GM10248 (cell line): ENCODE measurements at regions not wholly inside any gene's neighbourhood (a gene's known extent, or its start where the extent isn't known, plus 50 kb on each side); places are given as distances from the start of the nearest gene placed in this dataset.
"Not testable (repeated sequence)": the region's sequence is repeated elsewhere in the genome, so short reads cannot be mapped to it uniquely, and the experiment has no call there.

Experiments used
- CTCF ChIA-PET: fragments of 300-600 bp; sonication (Branson Sonifier 250); formaldehyde crosslinking; extraction: SDS; loops from one replicate; lab custom pipeline; 2021; ENCODE audit warnings: antibody characterized with exemption; lab: Yijun Ruan, JAX
- POLR2A ChIA-PET: fragments of 350-650 bp; sonication (Branson Sonifier 250); formaldehyde crosslinking; extraction: SDS; loops from one replicate; lab custom pipeline; 2020; ENCODE audit warnings: antibody characterized with exemption; lab: Yijun Ruan, JAX
- DNase-seq: peaks from one replicate; pipeline ENCODE4 v3.0.0; 2012; ENCODE audit errors: extremely low spot score
- TF ChIP-seq, protein P1 (sequence below): IDR thresholded peaks from 2 replicates; pipeline ENCODE4 v1.5.1; 2012; ENCODE audit warnings: mild to moderate bottlenecking, low read depth; ENCODE audit errors: extremely low read depth, missing control alignments, control extremely low read depth

DNA sequence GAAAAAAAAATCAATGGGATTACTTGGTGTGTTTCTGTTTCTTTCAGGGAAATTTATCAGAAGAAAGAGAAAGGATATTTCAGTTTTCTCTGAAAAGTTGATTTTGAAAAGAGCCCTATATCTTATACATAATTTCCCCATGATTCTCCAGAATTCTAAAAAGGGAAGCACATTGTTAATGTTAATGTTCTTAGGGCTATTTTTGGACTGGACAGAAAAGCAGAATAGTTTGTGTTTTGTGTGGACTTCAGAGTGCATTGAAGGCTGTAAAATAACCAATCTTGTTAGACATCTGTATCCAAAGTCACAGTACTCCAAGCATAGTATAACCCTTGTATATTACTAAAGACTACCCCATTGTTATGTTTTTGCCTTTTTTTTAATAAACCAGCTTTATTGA lies 130.3 kb downstream of the SEPTIN7 start:
- CTCF ChIA-PET, DNase-seq, POLR2A ChIA-PET: not testable (repeated sequence)

DNA sequence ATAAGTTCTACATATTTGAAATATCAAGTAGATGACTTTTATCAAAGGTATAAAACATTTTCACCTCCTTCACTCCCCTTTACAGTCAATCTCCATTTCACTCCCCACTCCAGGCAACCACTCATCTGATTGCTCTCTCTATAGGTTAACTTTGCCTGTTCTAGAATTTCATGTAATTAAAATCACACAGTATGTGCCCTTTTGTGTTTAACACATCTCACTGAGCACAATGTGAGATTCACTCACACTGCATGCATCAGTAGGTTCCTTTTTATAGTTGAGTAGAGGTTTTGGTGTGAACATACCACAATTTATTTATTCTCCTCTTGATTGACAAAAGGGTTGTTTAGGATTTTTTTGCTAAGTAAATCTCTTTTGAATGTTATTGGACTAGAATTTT lies 130.7 kb downstream of the SEPTIN7 start:
- POLR2A ChIA-PET, DNase-seq, CTCF ChIA-PET: not testable (repeated sequence)

DNA sequence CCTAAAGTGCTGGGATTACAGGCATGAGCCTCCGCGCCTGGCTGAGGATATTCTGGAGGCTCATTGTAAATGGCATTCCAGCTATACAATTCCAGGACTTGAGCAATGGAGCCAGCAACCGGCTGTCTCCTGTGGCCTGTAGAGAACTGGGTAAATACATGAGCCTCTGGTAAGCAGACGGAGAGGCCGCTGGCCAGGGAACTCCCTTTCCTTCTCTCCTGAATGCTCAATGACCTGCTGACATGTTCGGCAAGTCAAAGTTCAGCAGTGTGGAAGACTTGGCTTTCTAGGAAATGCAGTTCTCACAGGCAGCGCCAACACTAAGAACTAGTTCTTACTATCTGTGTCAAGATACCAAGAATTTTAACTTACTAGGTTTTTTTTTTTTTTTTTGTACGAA lies 139.8 kb downstream of the SEPTIN7 start:
- POLR2A ChIA-PET, DNase-seq, CTCF ChIA-PET: not testable (repeated sequence)

DNA sequence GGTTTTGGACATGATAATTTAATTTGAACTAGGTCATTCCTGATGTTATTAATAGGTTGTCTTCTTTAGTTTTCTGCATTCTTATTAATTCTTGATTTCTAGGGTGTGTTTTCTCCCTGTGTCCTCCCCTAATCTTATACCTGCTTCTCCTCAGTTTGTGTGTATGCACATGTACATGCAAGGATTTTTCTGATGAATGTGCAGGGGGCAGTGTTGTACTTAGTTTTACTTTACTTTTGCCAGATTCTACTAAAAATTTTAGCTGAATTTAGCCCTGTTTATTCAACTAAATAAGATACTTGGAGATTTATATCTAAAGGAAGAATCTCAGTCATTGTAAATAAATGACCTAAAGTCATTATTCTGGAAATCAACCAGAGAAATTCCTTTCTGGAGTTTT lies 144.8 kb downstream of the SEPTIN7 start:
- CTCF ChIA-PET, DNase-seq, POLR2A ChIA-PET: not testable (repeated sequence)

DNA sequence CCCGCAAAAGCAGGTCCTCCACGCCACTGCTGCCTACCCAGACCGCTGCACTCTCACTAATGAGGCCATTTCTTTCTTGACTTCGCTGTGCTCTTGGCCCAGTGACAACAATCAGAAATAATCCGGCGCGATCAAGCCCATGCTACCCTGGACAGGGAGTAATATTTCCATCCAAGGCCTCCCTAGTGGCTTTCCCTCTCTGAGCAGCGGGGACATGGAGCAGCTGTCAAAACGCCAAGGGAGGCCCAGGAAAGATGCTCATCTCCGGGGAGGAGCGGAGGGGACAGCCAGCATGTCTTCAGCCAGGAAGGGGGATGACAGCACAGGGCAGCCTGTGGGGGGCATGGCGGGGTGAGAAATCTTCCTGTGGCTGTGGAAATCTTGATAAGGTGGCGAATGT lies 154.9 kb downstream of the SEPTIN7 start:
- DNase-seq, POLR2A ChIA-PET, CTCF ChIA-PET: not testable (repeated sequence)

DNA sequence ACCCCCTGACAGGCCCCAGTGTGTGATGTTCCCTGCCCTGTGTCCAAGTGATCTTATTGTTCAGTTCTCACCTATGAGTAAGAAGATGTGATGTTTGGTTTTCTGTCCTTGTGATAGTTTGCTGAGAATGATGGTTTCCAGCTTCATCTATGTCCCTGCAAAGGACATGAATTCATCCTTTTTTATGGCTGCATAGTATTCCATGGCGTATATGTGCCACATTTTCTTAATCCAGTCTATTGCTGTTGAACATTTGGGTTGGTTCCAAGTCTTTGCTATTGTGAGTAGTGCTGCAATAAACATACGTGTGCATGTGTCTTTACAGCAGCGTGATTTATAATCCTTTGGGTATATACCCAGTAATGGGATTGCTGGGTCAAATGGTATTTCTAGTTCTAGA lies 156.1 kb downstream of the SEPTIN7 start:
- CTCF ChIA-PET, POLR2A ChIA-PET, DNase-seq: not testable (repeated sequence)

DNA sequence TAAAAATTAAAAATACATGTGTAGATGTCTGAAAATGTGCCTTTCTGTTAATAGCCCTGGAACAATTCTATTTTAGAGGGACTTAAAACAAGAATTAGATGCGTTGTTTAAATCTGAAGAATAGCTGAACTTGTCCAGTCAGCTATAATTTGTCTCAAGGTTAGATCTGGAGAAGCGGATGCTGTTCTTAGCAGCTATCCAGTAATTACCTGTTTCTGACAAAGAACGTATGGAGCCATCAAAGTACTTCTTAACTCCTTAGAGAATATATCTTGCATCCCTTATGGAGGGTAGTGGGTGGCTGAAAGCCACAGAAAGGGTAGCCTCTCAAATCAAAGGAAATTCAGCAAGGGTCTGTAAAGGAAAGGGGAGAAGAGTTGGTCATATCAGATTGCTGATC lies 160.4 kb downstream of the SEPTIN7 start:
- DNase-seq, CTCF ChIA-PET, POLR2A ChIA-PET: not testable (repeated sequence)

DNA sequence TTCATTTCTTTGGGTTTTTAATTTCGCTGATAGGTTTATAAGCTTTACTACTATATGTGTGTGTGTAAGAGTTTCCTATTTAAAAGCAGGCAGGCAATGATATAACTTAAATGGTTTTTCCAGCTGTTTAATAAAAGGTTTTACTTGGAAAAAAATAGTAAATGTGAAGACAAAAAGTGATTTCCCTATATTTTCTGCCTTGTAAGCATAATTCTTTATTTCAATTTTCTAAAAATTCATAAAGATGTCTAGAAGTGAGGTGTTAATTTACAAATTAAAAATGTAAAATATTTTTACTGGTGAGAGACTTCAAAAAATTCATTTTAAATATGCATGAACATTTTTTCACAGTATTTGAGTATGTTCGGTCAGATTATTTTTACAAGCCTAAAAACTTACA lies 161.8 kb downstream of the SEPTIN7 start:
- DNase-seq, CTCF ChIA-PET, POLR2A ChIA-PET: not testable (repeated sequence)

DNA sequence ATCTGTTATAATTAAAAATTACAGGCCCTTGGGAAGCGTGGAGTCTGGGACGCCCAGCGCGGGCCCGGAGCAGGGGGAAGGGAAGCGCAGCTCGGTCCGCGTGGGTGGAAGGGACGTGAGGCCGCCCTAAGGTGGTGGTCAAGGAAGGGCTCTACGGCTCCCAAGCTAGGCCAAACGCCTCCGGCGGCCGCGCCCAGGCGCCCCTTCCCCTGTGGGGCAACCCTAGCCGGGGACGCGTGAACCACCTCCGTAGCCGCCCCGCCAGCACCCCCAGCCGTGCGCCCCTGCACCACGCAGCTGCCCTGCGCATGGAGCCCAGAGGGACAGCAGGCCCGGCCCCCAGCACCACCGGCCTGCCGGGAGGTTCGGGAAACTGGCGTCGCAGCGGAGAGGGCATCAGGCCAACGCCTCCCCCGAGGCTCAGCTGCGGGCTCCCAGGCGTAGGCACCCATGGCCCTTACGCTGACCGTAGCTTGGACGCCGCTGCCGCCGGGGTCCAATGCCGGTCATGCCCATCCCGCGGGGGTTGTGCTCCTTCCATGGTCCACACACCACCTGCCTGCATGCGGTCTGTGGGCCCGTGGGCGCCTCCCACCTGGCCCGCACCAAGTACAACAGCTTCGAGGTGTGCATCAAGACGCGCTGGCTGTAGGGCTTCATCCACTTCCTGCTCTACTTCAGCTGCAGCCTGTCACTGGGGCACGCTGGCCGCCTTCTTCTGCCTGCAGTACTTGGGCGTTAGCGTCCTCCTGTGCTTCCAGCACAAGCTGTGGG lies 166.7 kb downstream of the SEPTIN7 start:
- CTCF ChIA-PET = interaction anchor here (1.0 kb wide), 1 partner anchor 50 kb away, joined by 4 read pairs; no protein-coding TSS in a partner anchor
- TF ChIP-seq, protein P1, sequence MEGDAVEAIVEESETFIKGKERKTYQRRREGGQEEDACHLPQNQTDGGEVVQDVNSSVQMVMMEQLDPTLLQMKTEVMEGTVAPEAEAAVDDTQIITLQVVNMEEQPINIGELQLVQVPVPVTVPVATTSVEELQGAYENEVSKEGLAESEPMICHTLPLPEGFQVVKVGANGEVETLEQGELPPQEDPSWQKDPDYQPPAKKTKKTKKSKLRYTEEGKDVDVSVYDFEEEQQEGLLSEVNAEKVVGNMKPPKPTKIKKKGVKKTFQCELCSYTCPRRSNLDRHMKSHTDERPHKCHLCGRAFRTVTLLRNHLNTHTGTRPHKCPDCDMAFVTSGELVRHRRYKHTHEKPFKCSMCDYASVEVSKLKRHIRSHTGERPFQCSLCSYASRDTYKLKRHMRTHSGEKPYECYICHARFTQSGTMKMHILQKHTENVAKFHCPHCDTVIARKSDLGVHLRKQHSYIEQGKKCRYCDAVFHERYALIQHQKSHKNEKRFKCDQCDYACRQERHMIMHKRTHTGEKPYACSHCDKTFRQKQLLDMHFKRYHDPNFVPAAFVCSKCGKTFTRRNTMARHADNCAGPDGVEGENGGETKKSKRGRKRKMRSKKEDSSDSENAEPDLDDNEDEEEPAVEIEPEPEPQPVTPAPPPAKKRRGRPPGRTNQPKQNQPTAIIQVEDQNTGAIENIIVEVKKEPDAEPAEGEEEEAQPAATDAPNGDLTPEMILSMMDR = no peak
- no peak for DNase-seq
- POLR2A ChIA-PET = no interaction called here

DNA sequence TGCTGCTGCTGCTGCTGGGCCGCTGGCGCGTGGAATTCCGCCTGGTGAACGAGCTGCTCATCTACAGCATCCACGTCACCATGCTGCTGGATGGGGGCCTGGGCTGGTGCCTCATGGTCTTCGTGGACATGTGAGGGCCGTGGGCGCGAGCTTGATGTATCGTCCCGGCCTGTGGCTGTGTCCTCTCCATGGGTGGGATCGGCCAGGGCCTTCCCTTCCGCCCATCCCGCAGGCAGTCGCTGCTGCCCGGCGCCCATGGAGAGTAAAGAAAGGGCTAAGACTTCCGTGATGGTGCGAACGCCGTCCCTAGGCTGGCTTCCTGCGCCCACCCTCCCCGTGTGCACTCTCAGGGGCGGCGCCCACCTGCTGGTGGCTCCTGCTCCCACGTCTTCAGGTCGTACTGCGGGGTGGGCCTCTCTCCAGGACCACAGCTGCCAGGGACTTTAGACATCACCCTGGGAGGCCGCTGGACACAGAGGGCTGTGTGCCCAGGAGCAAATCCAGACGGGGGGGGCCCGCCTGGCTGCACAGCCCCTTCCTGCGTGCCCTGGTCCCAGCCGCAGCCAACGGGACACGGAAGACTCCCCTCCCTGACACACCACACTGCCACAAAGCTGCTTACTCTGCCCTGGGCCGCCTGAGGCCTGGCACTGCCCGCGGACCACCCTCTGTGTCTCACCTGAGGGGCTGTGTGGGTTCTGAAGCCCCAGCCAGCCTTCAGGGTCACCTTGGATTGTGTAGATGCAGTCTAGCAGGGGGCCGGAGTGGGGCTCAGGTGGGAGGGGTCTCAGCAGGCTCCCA lies 167.5 kb downstream of the SEPTIN7 start:
- CTCF ChIA-PET = interaction anchor here (1.0 kb wide), 1 partner anchor 51 kb away, joined by 4 read pairs; no protein-coding TSS in a partner anchor
- POLR2A ChIA-PET = no interaction called here
- TF ChIP-seq, protein P1 = no peak
- no peak for DNase-seq

DNA sequence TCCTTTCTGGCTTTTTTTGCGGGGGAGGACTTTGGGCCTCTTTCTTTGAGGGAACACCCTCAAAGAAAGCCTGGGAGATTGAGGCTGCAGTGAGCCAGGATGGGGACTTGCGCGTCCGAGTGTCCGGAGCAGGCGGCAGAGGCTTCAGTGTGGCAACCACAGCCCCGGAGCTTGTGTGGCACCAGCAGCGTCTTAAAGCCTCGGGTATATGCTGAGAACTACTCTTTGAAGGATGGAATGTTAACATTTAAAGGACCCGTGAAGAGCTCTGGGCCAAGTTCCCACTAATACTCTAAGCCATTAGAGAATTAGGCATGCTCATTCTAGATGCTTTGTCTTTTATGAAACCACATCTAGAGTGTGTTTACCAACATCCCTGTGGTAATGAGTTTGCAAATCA lies 168.2 kb downstream of the SEPTIN7 start:
- TF ChIP-seq, protein P1 = no peak
- ChIA-PET CTCF (interaction anchor here (1.2 kb wide), 1 partner anchor 10 kb away, joined by 3 read pairs; no protein-coding TSS in a partner anchor), POLR2A (no interaction called here)
- DNase-seq = no peak
